K562 (cell line): ENCODE measurements at regions not wholly inside any gene's neighbourhood (a gene's known extent, or its start where the extent isn't known, plus 50 kb on each side); places are given as distances from the start of the nearest gene placed in this dataset.

Experiments used
- ATAC-seq: fragments of 200-7000 bp; cut with Tn5 transposase; 3 replicates; pipeline ENCODE4 v1.9.1; 2020; ENCODE audit warnings: moderate library complexity
- BruUV-seq: library from RNA; stranded (reverse); fragments of 400-500 nt; replicated peaks from 2 replicates; lab custom pipeline; 2021; lab: Mats Ljungman, UMichigan
- CTCF ChIA-PET: fragments of 300-600 bp; formaldehyde crosslinking; extraction: SDS; loops from one replicate; lab custom pipeline; 2021; ENCODE audit warnings: low intra/inter-chr PET ratio; lab: Yijun Ruan, JAX
- POLR2A ChIA-PET: fragments of 300-600, 350-650 bp; sonication (Branson Sonifier 250); formaldehyde crosslinking; extraction: SDS; loops from one replicate; lab custom pipeline; 2021; ENCODE audit warnings: antibody characterized with exemption, inconsistent platforms; lab: Yijun Ruan, JAX
- DNase-seq, 4 experiments: peaks; one replicate each; pipeline versions ENCODE4 v3.0.0 to v3.0.0-alpha.2; 2011 to 2018; ENCODE audit warnings: low spot score in 3 of 4, mixed read lengths in 3 of 4; ENCODE audit errors: extremely low read depth in 1 of 4
- FAIRE-seq: peaks from 2 replicates; lab custom pipeline; 2011; peaks lifted over from hg19 to GRCh38; lab: Jason Lieb, UNC
- H2AFZ ChIP-seq: 2 replicates; pipeline ENCODE4 v1.6.0; 2011; ENCODE audit warnings: low read depth, low read length, control low read depth, inconsistent platforms
- H3K27ac ChIP-seq: fragments of 200-600 bp; 3 replicates; pipeline ENCODE4 v1.8.0; 2011; ENCODE audit warnings: low read depth, mild to moderate bottlenecking, control low read depth, inconsistent platforms, low read length, moderate library complexity, mixed read lengths; ENCODE audit errors: extremely low read depth
- H3K27me3 ChIP-seq, 2 experiments: fragments of 300-600 bp in 1 of 2; 2 replicates in 1 of 2; 3 replicates in 1 of 2; pipeline versions ENCODE4 v1.6.0 to v1.8.0; 2011; ENCODE audit warnings: inconsistent platforms in 2 of 2, low read length in 2 of 2, mild to moderate bottlenecking in 1 of 2, mixed read lengths in 1 of 2, moderate library complexity in 1 of 2; ENCODE audit not compliant: control insufficient read depth in 2 of 2, insufficient read depth in 2 of 2
- H3K36me3 ChIP-seq: fragments of 300-600 bp; 3 replicates; pipeline ENCODE4 v1.8.0; 2011; ENCODE audit warnings: mild to moderate bottlenecking, low read length, inconsistent platforms; ENCODE audit not compliant: control insufficient read depth, insufficient read depth
- H3K4me1 ChIP-seq, 2 experiments: fragments of 200-600 bp in 1 of 2; replicated peaks in 1 of 2; 2 replicates in 1 of 2; 3 replicates in 1 of 2; pipeline versions ENCODE4 v1.5.1 to v1.8.0; 2011; ENCODE audit warnings: inconsistent platforms in 2 of 2, low read length in 2 of 2, mild to moderate bottlenecking in 1 of 2, mixed read lengths in 1 of 2, moderate library complexity in 1 of 2; ENCODE audit not compliant: control insufficient read depth in 2 of 2, insufficient read depth in 2 of 2
- H3K4me2 ChIP-seq: 2 replicates; pipeline ENCODE4 v1.6.1; 2011; ENCODE audit warnings: low read length, control low read depth, inconsistent platforms, mixed read lengths; ENCODE audit not compliant: insufficient read depth
- H3K4me3 ChIP-seq: fragments of 200-600 bp; sonication (generic), shearing (Covaris generic); 2 replicates; pipeline ENCODE4 v1.5.1; 2016; ENCODE audit warnings: control low read depth, inconsistent platforms
- H3K79me2 ChIP-seq: fragments of 200-600 bp; 3 replicates; pipeline ENCODE4 v1.8.0; 2011; ENCODE audit warnings: low read length, inconsistent platforms; ENCODE audit not compliant: control insufficient read depth, insufficient read depth
- H3K9ac ChIP-seq, 2 experiments: 2 replicates each; pipeline versions ENCODE4 v1.6.0 to v1.6.1; 2011; ENCODE audit warnings: low read depth in 2 of 2, low read length in 2 of 2, control low read depth in 1 of 2, inconsistent platforms in 1 of 2, mild to moderate bottlenecking in 1 of 2, mixed read lengths in 1 of 2; ENCODE audit not compliant: insufficient read depth in 1 of 2
- H3K9me1 ChIP-seq: one replicate; pipeline ENCODE4 v1.6.0; 2011; ENCODE audit warnings: inconsistent platforms, mild to moderate bottlenecking, low read length, moderate library complexity; ENCODE audit not compliant: control insufficient read depth, insufficient read depth
- H3K9me3 ChIP-seq: replicated peaks from 2 replicates; pipeline ENCODE4 v1.5.1; 2011; ENCODE audit warnings: low read depth, low read length, inconsistent platforms; ENCODE audit not compliant: control insufficient read depth, insufficient read depth
- H4K20me1 ChIP-seq: replicated peaks from 2 replicates; pipeline ENCODE4 v1.6.1; 2011; ENCODE audit warnings: low read length, inconsistent platforms, mixed read lengths; ENCODE audit not compliant: control insufficient read depth, insufficient read depth
- ARID2 ChIP-seq: fragments of 450-650 bp; IDR thresholded peaks from 2 replicates; pipeline ENCODE4 v1.6.1; 2017; ENCODE audit warnings: antibody characterized with exemption, mild to moderate bottlenecking
- DNMT1 ChIP-seq: fragments of 450-650 bp; IDR thresholded peaks from 2 replicates; pipeline ENCODE4 v1.6.1; 2016; ENCODE audit warnings: antibody characterized with exemption, mild to moderate bottlenecking
- ERF ChIP-seq: fragments of 450-650 bp; formaldehyde crosslinking; IDR thresholded peaks from 2 replicates; pipeline ENCODE4 v1.4.0; 2020; ENCODE audit warnings: mild to moderate bottlenecking, mixed read lengths
- HDGF ChIP-seq: fragments of 450-650 bp; IDR thresholded peaks from 2 replicates; pipeline ENCODE4 v1.6.1; 2016
- HSF4 ChIP-seq: fragments of 250-450 bp; sonication (Bioruptor Pico); IDR thresholded peaks from 2 replicates; pipeline ENCODE4 v2.1.2; 2022; ENCODE audit warnings: mild to moderate bottlenecking, moderate library complexity, borderline replicate concordance
- SIX5 ChIP-seq, 2 experiments: IDR thresholded peaks; 2 replicates each; pipeline ENCODE4 v1.6.1; 2011; ENCODE audit warnings: low read length in 2 of 2, borderline replicate concordance in 1 of 2, low read depth in 1 of 2, mild to moderate bottlenecking in 1 of 2, moderate library complexity in 1 of 2; ENCODE audit not compliant: insufficient read depth in 1 of 2
- ZNF263 ChIP-seq: sonication (generic); formaldehyde crosslinking; IDR thresholded peaks from 2 replicates; pipeline ENCODE4 v1.8.0; 2022; ENCODE audit warnings: mild to moderate bottlenecking, missing genetic modification reagents, borderline replicate concordance
- WGBS: fragments of 100-300 bp; shearing (Covaris generic); methylation state at CpG from one replicate; pipeline ENCODE4 v1.1.6; 2016; ENCODE audit warnings: low coverage, mixed read lengths; ENCODE audit not compliant: insufficient coverage; ENCODE audit errors: missing lambda C conversion rate; 5-methylcytosine and 5-hydroxymethylcytosine counted together
- in situ Hi-C: fragments of 300-500 bp; cut with MboI; formaldehyde crosslinking; loops from 4 replicates; pipeline ENCODE4 v1.15.0; 2018; ENCODE audit warnings: inconsistent platforms, mixed read lengths
- intact Hi-C: fragments of 100-400 bp; cut with micrococcal nuclease; formaldehyde crosslinking; loops from 2 replicates; pipeline ENCODE4 v1.14.2; 2022
- TF ChIP-seq, protein P1 (sequence below): fragments of 450-650 bp; formaldehyde crosslinking; conservative IDR thresholded peaks from 2 replicates; pipeline ENCODE4 v1.4.0; 2022; ENCODE audit warnings: mild to moderate bottlenecking, missing genetic modification characterization

DNA sequence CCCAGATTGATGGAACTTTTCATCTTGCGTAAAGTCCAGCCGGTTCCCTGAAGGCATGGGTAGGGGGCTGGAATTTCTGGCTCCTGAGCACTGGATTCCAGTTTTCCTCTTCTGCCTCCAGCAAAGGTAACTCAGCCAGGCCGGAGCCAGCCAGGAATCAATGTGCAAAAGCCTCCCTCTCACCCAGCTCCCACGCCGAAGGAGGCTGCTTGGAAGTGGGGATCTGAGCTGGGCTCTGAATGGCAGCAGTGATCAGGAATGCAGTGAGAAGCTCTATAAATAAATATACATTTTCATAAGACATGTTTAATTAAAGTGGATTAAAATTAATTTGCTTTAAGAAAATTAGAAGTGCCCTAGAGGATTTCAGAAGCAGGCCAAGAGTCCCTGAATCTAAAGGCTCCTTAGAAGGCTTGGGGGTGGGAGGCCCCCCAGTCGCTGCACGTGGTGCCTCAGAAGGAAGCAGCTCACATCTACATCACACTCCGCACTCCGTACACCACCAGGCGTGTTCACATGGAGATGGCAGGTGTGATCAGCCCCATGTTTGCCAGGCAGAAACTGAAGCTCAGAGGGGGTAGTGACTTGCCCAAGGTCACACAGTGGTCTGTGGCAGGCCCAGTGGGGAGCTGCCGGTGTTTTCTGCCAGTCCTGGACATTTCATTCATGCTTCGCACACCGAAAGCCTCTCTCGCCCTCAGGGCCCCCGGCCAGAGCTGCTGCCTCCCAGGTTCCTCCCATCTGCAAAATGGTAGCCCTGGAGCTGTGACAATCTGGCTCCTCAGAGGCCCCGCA is 148.6 kb upstream of the LINGO1 start:
- in situ Hi-C loops (no loop called here), intact Hi-C loops (no loop called here)
- H4K20me1 ChIP-seq: no peaks in the 10 kb centered on the region; the same call in 1 of the 2 replicates
- no peak overlapping the region for H3K27ac ChIP-seq
- ATAC-seq: no peak
- peaks cover 0 to 8% of the 10 kb centered on the region in 2 experiments; a peak in 2 of 5 replicates for H3K4me1 ChIP-seq
- BruUV-seq: no TSS peak
- H3K4me3 ChIP-seq: no peak overlapping the region
- no peak overlapping the region for H3K9ac ChIP-seq
- H3K79me2 ChIP-seq: no peaks in the 10 kb centered on the region
- no peaks in the 10 kb centered on the region for H3K9me3 ChIP-seq
- CTCF ChIA-PET: interaction anchor here (0.5 kb wide), 1 partner anchor 38 kb away, joined by 3 read pairs; no protein-coding TSS in a partner anchor
- no peak overlapping the region for H2AFZ ChIP-seq
- no peak overlapping the region for H3K4me2 ChIP-seq
- TF ChIP-seq HSF4 (no peak), SIX5 (IDR thresholded peaks at IDR 0.05; ENCODE audit: borderline replicate concordance in 1 of 2, insufficient read depth in 1 of 2, low read depth in 1 of 2, low read length in 2 of 2) (no peak), HDGF (no peak), ERF (CRISPR knock-in tag) (no peak)
- POLR2A ChIA-PET: interaction anchor here (0.7 kb wide), 1 partner anchor 85 kb away, joined by 3 read pairs; no protein-coding TSS in a partner anchor
- H3K36me3 ChIP-seq: no peaks in the 10 kb centered on the region
- no peak for FAIRE-seq
- WGBS: 33% methylated on average over 16 of the region's 16 CpGs
- no peaks in the 10 kb centered on the region for H3K9me1 ChIP-seq
- DNase-seq: no peak
- H3K27me3 ChIP-seq: peaks cover 0 to 13% of the 10 kb centered on the region in 2 experiments; a peak in 3 of 5 replicates

DNA sequence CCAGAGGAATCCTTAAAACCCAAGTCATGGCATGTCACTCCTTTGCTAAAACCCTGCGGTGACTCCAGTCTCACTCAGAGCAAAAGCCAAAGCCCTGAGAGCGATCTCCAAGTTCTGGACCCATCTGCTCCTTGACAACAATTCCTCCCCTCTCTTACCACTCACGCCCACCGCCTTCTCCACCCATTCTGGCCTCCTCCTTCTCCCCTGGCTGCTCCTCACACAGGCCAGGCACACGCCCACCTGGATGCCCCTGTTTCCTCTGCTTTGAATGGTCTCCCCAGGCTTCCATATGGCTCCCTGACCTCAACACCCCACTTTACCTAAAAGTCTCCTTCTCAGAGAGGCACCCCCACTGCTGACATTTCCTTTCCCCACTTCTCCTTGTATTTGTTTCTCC is 146.1 kb upstream of the LINGO1 start:
- H3K27me3 ChIP-seq: peaks cover 0 to 7% of the 10 kb centered on the region in 2 experiments; a peak in 2 of 5 replicates
- FAIRE-seq: no peak
- BruUV-seq: no TSS peak

More for the DNA sequence above, 146.1 kb upstream of the LINGO1 start:
- Histone ChIP-seq H3K9ac (no peak overlapping the region), H3K9me3 (no peaks in the 10 kb centered on the region), H3K79me2 (no peaks in the 10 kb centered on the region), H4K20me1 (no peaks in the 10 kb centered on the region), H2AFZ (no peak overlapping the region), H3K4me3 (no peak overlapping the region), H3K36me3 (no peaks in the 10 kb centered on the region), H3K4me1 (peaks cover 0 to 9% of the 10 kb centered on the region in 2 experiments; a peak in 2 of 5 replicates), H3K9me1 (no peaks in the 10 kb centered on the region), H3K27ac (no peak overlapping the region), H3K4me2 (no peak overlapping the region)
- no peak for DNase-seq
- intact Hi-C loops (no loop called here), in situ Hi-C loops (no loop called here)
- ATAC-seq: no peak
- WGBS: 8% methylated on average over 5 of the region's 5 CpGs
- TF ChIP-seq DNMT1 (no peak), ZNF263 (CRISPR knock-in tag) (no peak), ARID2 (no peak)
- TF ChIP-seq, protein P1, sequence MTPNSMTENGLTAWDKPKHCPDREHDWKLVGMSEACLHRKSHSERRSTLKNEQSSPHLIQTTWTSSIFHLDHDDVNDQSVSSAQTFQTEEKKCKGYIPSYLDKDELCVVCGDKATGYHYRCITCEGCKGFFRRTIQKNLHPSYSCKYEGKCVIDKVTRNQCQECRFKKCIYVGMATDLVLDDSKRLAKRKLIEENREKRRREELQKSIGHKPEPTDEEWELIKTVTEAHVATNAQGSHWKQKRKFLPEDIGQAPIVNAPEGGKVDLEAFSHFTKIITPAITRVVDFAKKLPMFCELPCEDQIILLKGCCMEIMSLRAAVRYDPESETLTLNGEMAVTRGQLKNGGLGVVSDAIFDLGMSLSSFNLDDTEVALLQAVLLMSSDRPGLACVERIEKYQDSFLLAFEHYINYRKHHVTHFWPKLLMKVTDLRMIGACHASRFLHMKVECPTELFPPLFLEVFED (CRISPR knock-in tag): no peak
- ChIA-PET POLR2A (no interaction called here), CTCF (no interaction called here)
